NCI-H146 (cell line): ENCODE measurements at regions not wholly inside any gene's neighbourhood (a gene's known extent, or its start where the extent isn't known, plus 50 kb on each side); places are given as distances from the start of the nearest gene placed in this dataset.
"Not testable (repeated sequence)": the region's sequence is repeated elsewhere in the genome, so short reads cannot be mapped to it uniquely, and the experiment has no call there.

Experiments
- DNase-seq: peaks from one replicate; lab custom pipeline; 2025; lab: John Stamatoyannopoulos, UW

DNA sequence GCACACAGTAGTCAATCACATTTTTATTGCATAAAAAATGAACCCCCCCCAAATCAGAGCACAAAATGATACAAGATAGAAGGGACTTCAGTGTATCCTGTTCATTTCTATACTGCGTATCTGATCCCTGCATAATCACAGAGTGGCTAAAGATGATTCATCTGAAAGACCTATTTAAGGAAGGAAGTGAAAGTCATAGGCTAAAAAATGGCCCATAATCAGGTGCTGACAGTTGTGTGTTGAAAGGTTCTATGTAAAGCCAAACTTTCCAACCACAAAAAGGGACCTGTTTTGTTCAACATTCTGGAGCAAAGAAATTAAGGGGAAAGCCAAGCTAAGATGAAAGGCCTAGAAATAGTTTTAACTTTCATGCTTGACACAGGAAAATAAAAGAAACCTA, 147.8 kb upstream of the ATP2B1 start:
- no peak for DNase-seq

DNA sequence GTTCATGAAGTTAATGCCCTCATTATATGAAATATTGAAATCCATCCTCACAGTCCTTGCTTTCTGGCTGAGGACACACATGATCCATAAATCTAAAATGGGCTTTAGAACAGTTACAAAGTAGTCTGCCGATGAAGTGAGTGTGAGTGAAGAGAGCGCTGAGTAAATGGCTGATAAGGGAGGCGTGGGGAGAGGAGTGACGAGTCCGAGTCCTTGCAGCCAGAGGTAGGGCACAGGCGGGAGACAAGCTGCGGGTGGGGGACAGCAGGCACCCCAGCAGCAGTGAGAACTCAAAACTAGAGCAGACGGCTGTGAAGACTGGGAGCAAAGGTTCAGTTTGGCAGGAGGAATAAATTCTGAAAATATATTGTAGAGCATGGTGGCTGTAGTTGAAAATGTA, 140.1 kb upstream of the ATP2B1 start:
- no peak for DNase-seq

DNA sequence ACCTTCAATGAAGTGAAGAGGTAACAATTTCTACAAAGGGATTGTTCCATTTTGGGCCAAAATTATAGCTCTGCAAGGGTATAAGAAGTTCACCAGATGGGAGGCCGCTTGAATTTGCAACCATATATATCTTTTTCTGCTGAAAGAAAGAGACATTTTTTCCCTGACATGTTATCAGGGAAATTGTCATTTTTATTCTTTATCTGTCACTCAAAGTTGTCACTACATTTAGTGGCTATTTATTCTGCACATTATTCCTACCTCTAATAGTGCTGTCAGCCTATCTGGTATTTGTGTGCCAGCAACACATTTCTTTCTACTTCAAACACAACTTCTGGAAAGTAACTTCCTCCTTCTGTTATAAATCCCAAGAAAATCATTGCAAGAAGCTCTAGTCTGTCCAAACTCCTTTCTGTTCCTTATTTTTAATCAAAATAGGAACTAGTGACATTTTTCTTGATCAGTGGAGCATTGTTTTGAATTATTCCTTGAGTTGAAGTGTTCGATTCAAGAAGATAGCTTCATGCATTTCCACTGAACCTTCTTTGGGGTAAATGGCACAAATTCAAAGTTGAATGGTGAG, 137.9 kb upstream of the ATP2B1 start:
- DNase-seq, result no peak

DNA sequence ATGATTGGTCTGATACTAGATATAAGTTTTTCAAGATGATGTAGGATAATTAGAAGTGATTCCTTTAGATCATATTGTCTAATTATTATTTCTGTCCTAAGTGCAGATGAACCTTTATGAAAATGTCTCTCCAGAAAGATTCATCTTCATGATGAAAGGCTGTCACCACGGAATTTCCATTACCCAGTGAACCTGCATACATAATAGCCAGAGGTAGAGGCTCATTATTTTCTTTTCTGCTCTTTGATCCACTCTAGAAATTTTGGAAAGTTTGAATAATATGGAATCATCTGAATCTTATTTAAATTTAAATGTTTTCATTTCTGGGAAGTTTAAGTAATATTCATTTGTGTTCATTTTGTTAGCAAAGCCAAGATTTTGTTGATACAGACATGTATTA, 137.1 kb upstream of the ATP2B1 start:
- no peak for DNase-seq

DNA sequence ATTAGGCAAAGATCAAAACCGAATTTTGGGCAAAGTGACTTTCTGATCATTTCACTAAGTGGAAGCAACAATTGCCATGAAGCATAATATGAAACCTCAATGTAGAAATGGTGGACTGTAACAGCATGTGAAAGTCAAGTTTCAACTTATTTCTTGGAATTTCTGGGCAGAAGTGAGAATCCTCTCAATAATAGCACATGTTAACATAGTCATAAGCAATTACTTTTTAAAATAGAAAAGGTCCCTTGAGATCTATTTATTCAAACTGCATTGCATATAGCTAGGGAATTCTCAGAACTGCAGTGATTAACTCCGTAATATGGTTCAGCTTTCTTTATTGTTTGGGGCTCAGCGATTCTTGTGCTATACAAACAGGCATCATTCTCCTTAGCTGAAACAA, 136.7 kb upstream of the ATP2B1 start:
- no peak for DNase-seq

DNA sequence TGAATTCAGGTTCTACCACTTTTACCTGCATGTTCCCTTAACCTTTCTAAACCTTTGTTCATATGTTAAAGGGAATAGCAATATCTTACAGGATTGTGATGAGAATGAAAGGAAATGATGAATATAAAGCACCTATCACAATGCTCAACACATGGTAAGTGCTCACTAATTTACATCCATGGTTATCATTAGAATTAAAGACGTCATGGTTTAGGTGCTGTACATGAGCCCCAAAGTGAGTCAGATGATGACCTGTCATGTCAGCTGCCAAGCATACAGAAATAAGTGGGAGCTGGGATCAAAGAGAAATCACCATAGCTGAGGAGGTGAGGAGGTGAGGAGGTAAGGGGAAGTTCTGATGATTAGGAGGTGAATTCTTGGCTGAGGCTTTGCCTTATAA, 135.9 kb upstream of the ATP2B1 start:
- no peak for DNase-seq

DNA sequence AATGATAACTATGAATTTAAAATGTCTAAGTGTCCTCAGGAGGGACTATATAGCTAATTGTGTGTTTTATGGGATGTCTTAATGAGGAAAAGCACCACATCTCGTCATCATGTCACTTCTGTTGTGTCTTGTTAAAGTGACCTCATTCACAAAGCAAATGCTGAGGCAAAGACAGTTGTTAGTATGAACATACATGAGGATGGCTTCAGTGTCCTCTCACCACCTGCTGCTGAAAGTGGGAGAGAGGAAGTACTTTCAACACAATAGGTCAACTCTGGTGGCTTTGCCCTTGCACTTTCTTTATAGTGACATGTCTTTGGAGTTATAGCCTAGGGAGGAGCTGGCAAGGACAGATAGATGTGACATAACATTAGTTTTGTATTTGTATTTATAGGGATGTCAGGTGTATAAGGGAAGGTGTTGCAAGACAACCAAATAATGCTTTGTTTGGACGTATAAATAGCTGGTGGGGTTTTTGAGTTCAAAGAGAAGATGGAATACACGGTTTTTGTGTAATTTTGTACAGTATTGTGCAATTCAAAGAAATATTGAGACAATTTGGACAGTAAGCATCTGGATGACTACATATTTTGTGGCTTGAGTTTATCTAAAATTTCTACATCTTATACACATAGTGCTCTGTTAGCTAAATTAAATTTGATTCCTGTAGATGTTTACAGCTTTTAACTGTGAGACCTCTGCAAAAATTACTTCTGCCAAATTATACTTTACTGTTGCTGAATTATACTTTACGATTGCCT, 131.7 kb upstream of the ATP2B1 start:
- DNase-seq, result no peak

DNA sequence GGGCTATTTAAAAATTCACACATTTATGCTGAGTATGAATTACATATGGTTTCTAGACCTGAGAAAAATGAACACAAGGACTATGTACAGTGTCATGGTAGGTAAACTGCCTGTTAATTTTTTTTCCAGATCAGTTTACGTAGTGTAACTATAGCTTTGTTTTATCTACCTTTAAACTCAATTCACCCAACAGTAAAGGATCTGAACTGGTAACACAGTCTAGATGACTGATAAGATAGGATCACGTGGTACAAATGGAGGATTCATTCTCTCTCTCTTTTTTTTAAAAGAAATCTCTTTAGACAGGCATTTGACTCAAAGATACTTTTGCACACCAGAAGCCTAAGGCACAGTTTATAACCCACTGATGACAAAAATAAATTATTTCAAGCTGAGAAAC, 130.8 kb upstream of the ATP2B1 start:
- no peak for DNase-seq

DNA sequence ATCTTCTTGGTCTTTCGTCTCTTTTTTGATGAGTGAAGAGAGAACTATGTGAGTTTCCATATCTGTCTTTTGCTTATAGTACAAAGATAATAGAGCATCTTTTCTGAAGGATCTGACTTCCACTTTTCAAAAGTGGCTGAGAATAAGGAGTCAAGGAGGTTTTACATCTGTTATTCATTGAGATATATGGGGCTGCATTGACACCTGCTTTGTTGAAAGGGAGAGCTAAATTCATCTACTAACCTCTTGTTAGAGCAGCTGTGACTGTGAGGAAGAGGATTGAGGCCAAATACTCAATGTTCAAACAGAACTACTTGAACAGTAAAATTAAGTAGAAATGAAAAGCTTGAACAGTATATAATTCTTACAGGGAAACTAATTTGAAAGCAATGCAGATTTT, 130.2 kb upstream of the ATP2B1 start:
- no peak for DNase-seq

DNA sequence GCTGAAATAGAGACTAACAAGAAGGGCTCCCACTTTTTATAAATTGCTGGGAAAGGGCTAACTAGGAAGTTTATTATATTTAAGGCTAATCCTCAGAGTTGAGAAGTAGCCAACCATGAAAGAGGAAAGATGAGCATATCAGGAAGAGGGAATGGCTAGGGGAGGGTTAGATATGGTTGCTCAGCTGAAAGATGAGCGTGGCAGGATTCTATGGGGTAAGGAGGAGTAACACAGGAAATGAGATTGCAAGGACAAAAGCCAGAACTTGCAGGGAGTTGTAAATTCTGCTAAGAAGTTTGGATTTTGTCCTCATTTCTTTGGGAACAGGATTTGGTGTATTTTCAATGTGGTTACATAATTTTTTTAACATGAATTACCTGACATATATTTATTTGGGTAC, 127.4 kb upstream of the ATP2B1 start:
- DNase-seq, result no peak

DNA sequence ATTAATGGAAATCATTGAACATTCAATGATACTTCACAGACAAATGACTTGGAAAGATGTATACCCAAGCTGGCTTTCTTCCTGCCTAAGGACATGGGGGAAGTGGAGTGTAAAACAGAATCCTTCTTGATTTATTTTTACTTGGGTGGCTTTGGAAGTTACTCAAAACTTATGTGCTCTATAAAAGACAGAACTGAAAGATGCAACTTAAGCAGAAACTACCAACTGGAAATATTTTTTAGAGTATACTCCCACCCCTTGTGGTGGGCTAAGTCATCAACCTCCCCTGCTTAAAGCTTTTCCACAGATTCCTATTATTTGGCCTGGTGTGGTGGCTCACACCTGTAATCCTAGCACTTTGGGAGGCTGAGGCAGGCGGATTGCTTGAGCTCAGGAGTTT, 126.0 kb upstream of the ATP2B1 start:
- DNase-seq, result no peak

DNA sequence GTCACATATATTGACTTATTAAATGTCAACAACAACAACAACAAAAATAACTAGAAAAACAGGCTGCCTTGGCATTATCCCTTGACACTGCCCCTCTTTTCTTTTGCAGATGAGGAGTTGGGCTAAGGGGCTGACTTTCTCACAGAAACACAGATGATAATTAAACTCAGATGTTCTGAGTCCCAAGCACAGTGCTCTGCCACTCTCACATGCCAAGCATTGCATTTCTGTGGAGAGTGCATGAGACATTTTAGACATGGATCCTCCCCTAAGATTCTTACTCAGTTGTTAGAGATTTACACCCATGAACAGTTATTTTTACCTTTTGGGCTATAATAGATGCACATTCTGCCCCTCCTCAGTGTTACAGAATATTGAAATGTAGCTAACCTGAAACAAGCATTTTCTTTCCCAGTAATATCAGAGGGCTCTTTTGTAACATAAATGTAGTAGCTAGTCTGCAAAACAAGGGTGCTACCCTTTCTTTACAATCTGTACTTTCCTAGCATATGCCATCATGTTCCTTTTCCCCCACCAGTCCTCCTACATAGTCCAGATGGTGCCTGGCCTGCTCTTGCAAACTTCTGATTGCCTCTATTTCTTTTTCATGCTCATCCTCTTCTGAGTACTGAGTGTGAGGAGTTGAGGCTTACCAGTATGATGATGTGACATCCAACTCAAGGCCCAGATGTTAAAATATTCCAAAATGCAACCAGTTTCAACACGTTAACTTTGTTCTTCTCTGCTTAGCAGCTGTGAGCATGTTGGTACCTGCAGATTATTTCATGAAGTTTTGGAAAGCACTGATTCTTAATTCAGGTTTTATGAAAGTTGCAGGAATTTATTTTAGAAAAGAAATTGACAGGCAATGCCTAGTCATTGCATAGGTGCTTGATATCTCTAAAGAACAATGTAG, 125.0 kb upstream of the ATP2B1 start:
- DNase-seq, result no peak

DNA sequence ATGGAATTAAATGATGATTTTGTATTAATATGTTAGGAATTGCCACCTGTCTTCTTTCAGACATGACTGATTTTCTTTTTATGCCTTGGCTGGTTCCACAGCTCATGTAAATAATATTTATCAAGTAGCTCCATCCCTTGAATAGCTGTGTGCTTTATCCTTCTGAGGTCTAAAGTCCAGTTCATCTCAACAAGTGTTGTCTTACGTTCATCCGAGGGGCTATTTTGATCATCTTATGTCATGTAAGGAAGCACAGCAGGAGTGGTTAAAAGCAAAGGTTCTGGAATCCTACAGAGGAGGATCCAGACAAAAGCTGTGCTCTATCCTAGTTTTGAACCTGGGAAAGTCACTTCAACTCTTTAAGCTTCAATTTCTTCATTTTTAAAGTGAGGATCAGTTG, 123.7 kb upstream of the ATP2B1 start:
- no peak for DNase-seq

DNA sequence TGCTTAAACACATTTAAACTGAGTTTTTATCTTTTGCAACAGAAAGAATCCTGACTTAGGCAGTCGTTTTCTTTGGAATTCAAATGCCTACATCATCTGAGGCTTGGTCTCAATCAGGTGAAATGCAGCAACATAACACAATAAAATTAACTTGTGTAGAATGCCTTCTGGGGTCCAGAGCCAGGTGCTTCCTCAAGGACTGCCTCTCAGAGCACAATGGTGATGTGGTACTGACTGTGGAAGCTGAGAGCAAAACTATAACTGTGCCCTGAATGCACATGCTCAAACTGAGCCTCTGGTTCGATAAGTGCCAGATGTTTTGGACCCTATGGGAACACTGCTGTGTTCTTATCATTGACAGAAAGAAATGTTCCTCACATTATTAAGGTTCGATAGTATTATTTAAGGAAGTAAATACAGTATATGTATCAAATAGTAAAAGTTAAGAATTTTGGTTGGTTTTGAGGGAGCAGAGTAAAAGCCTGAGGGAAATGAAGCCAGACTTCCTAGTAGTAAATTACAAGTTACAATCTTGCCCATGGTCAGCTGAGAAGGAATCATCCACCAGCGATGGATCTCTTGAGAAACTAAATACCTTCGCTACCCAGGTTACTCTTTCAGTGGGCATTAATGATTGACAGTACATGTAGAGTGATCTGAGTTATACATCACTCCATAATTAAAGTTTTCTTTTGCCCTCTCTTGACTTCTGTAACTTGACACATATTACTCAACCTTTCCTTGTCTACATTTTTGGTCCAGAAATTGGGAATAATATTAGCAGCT, 122.9 kb upstream of the ATP2B1 start:
- DNase-seq, result no peak

DNA sequence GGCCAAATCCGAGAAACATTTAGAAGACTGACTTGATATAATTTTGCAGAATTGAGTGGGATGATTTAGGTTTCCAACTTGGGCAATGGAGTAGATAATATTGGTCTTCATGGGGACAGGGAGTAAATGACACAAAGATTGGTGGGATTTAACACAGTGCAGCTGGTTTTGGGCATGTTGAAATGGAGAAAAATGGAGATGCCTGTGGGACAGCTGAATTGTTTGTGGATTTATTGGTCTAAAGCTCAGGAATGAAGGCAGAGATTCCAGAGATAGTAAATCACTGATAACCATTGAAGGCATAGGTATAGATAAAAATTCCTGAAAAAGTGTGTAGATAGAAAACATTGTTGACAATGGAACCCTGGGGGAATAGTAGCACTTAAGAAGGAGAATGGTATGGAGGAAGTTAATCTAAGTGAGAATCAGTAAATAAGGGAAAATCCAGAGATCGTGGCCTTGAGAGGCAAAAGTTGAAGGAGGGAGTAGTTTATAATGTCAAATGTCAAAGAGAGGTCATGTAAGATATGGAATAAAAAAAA, 120.9 kb upstream of the ATP2B1 start:
- DNase-seq, result no peak

DNA sequence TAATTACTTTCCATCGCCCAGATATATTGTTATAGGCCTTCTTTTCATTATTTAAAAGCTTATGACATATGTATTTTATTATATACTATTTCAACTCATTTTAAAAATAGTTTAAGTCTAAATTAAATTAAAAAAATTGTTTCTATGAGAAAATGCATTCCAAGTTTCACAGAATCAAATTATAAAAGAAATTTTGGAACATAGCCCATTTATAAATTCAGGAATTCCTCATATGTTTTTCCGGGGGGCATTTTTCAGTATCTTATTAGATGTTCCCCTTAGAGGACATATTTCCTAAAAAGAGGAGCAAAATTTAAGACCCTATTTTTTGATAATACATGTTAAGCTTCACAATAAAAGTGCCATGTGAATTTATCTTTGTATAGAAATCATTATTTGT, 119.9 kb upstream of the ATP2B1 start:
- DNase-seq, result no peak

DNA sequence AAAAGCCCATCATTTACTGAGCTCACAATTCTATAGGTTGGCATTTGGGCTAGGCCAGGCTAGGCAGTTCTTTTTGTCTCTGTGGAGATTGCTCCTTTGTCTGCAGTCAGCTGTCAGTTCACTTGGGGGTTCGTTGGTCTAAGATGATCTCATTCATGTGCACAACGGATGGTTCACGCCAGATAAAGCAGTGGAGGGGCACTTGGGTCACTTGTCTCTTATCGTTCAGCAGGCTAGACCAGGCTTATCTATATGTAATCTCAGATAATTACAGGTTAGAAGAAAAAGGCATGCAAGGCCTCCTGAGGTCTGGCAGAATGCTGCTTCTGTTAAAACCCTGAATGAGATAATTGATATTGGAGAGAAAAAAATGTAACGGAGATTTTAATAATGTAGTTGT, 119.0 kb upstream of the ATP2B1 start:
- DNase-seq, result peak; percentile 86

DNA sequence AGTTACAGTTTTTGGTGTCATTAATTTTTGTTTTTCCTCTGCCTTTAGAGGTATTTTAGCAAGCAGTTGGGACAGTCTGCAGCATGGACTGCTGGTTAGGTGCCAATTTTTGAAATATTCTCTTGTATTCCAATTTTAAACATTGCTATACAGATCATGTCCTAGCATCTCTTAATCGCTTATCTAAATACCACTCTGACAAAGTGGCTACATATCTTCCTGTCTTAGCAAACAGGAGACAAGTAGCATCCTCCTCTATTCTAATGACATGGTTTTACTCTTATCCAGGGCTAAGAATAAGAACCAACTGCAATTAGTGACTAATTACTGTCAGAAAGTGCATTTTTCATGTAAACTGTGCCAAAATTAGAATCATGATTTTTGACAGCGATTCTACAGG, 117.8 kb upstream of the ATP2B1 start:
- no peak for DNase-seq

DNA sequence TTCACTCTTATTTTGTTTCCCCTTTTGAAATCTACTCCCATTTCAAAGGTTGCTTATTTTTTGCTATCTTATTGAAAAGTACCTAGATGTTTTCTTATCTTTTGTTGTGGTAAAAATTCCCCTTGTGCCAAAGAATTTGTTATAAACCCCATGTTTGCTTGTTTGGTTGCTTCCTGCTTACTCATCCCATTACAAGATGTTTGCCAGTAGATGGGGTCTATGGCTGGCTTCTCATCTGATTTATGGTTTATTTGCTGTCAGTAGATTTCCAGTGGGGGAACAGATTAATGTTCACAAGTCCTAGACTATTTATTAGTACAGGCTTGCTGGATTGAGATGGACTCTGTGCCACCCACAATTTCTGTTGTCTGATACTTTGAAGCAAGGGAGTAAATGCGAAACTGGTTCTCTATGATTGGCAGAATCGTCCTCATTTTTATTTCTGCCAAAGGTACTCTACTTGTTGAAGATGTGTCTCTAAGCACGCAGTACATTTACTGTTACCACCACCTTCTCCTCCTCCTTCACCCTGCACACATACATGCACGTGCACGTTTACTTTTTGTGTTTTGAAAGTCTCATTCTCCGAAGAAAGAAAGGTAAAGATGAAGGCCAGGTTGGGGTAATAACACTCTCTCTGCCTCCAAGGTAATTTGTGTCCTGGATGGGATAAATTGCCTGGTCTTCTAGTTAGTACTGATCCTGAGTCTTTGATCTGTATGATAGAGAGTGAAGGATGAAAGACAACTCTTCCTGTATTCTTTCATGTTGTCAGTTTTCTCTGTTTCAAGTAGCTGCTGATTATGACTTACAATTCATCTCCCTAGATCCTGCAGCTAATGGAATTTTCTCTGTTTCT, 117.2 kb upstream of the ATP2B1 start:
- DNase-seq, result no peak

DNA sequence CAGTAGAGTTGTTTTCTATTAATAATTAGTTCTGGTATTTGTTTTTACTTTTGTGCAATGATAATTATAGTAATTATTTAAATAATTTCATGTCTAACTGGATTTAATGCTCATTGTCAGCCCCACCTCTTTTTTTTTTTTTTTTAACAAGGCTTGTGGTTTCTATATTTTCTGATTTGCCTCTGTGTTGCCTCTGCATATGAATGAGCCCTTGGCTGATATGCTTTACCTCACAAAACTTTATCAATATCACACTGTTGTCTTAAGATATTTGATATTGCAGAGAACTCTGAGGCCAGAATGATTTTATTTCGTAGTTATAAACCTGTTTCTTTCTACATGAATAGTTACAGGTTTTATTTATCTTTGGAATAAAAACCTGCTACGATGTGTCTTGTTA, 116.2 kb upstream of the ATP2B1 start:
- DNase-seq, result no peak

DNA sequence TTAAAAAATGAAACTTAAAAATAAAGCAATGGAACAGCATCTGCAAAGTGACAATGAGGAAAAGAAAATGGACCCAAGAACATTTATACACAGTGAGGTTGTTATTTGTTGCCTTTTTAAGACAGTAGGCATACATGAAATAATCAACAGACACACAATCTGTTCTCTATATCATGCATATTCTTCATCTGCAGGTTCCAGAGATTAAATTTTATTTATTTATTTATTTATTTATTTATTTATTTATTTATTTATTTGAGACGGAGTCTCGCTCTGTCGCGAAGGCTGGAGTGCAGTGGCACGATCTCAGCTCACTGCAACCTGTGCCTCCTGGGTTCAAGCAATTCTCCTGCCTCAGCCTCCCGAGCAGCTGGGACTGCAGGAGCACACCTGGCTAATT, 114.4 kb upstream of the ATP2B1 start:
- DNase-seq, result not testable (repeated sequence)
